ENCODE measurements at regions not wholly inside any gene's neighbourhood (a gene's known extent, or its start where the extent isn't known, plus 50 kb on each side); places are given as distances from the start of the nearest gene placed in this dataset.

- TF ChIP-seq POLR2A (IDR thresholded peaks at IDR 0.05) (no peak), CTCF (IDR thresholded peaks at IDR 0.05) (no peak)
- H3K4me3 ChIP-seq (ENCODE audit: low read depth, poor library complexity, severe bottlenecking): no peak overlapping the region
- intact Hi-C loops (cut with DNase I; ENCODE audit: low total_unique reads): no loop called here
- no peak for DNase-seq (ENCODE audit: low spot score in 2 of 2)
- WGBS, 2 donors: 41 to 45% methylated on average over 3 of the region's 3 CpGs
These were observed 404.6 kb upstream of the C9orf72 start for GRCh38 chr9:27977931-27978330.

GRCh38 chr9:27985714-27986113 is 412.4 kb upstream of the C9orf72 start:
- WGBS, 2 donors: 84 to 86% methylated on average over 1 of the region's 1 CpG
- no peak for DNase-seq (ENCODE audit: low spot score in 2 of 2)
- intact Hi-C loops (cut with DNase I; ENCODE audit: low total_unique reads): no loop called here
- TF ChIP-seq CTCF (IDR thresholded peaks at IDR 0.05) (no peak), POLR2A (IDR thresholded peaks at IDR 0.05) (no peak)
- no peak overlapping the region for H3K4me3 ChIP-seq (ENCODE audit: low read depth, poor library complexity, severe bottlenecking)

- intact Hi-C loops (cut with DNase I; ENCODE audit: low total_unique reads): no loop called here
- 77 to 90% methylated on average over 2 of the region's 2 CpGs for WGBS, 2 donors
- no peak for TF ChIP-seq POLR2A (IDR thresholded peaks at IDR 0.05)
- TF ChIP-seq CTCF (IDR thresholded peaks at IDR 0.05): no peak
- H3K4me3 ChIP-seq (ENCODE audit: low read depth, poor library complexity, severe bottlenecking): no peak overlapping the region
- no peak for DNase-seq (ENCODE audit: low spot score in 2 of 2)
These were observed 417.2 kb upstream of the C9orf72 start for GRCh38 chr9:27990524-27990923.

- WGBS, 2 donors: 67 to 74% methylated on average over 5 of the region's 5 CpGs
- DNase-seq (ENCODE audit: low spot score in 2 of 2): no peak
- TF ChIP-seq POLR2A (IDR thresholded peaks at IDR 0.05): no peak
- no peak for TF ChIP-seq CTCF (IDR thresholded peaks at IDR 0.05)
- no peak overlapping the region for H3K4me3 ChIP-seq (ENCODE audit: low read depth, poor library complexity, severe bottlenecking)
- intact Hi-C loops (cut with DNase I; ENCODE audit: low total_unique reads): no loop called here
These were observed 417.9 kb upstream of the C9orf72 start for GRCh38 chr9:27991221-27991620.

GRCh38 chr9:28001096-28001495 is 427.8 kb upstream of the C9orf72 start:
- intact Hi-C loops (cut with DNase I; ENCODE audit: low total_unique reads): no loop called here
- no peak for DNase-seq (ENCODE audit: low spot score in 2 of 2)
- 46 to 50% methylated on average over 1 of the region's 1 CpG for WGBS, 2 donors
- H3K4me3 ChIP-seq (ENCODE audit: low read depth, poor library complexity, severe bottlenecking): no peak overlapping the region
- no peak for TF ChIP-seq POLR2A (IDR thresholded peaks at IDR 0.05)
- no peak for TF ChIP-seq CTCF (IDR thresholded peaks at IDR 0.05)

- whole genome bisulfite sequencing, 2 donors: 65 to 70% methylated on average over 4 of the region's 4 CpGs
- no peak for DNase-seq (ENCODE audit: low spot score in 2 of 2)
- no peak overlapping the region for H3K4me3 ChIP-seq (ENCODE audit: low read depth, poor library complexity, severe bottlenecking)
- intact Hi-C loops (cut with DNase I; ENCODE audit: low total_unique reads): no loop called here
- TF ChIP-seq POLR2A (IDR thresholded peaks at IDR 0.05) (no peak), CTCF (IDR thresholded peaks at IDR 0.05) (no peak)
These were observed 431.6 kb upstream of the C9orf72 start for GRCh38 chr9:28004900-28005299.

All from lower leg skin (tissue), 4 donors.